ENCODE measurements at regions not wholly inside any gene's neighbourhood (a gene's known extent, or its start where the extent isn't known, plus 50 kb on each side); places are given as distances from the start of the nearest gene placed in this dataset.

DNA sequence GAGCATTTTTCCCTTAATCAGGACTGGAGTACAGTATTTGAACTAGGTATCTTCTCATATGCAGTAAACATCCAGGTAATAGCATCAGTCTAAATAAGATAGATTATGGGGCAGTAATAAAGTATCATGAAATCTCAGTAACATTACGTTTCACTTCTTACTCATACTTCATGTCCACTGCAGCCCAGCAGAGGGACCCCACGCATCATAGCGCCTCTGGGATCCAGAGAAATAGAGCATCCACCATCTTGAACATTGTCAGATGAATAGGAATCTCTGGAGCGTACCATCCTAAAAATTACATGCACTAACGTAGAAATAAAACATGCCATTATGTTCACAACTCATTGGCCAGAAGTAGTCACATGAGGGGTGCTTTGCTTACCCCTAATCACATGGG is 499.0 kb downstream of the CPS1 start:
- TF ChIP-seq CEBPB (IDR thresholded peaks at IDR 0.05; ENCODE audit: low read depth) (no peak), EZH2 (IDR thresholded peaks at IDR 0.05) (no peak), POLR2A (IDR thresholded peaks at IDR 0.05; ENCODE audit: borderline replicate concordance, extremely low read depth, insufficient read depth, insufficient read length) (no peak), CBX3 (IDR thresholded peaks at IDR 0.05; ENCODE audit: low read depth) (no peak), SP1 (IDR thresholded peaks at IDR 0.05; ENCODE audit: low read depth) (no peak), ZFX (IDR thresholded peaks at IDR 0.05) (no peak), POLR2AphosphoS5 (IDR thresholded peaks at IDR 0.05; ENCODE audit: low read depth, low read length) (no peak), RAD21 (IDR thresholded peaks at IDR 0.05; ENCODE audit: low read depth) (peak; percentile 38), JUND (IDR thresholded peaks at IDR 0.05) (no peak), SIN3A (IDR thresholded peaks at IDR 0.05; ENCODE audit: low read depth) (no peak), TCF7L2 (IDR thresholded peaks at IDR 0.05; ENCODE audit: borderline replicate concordance, extremely low read depth, insufficient read depth, insufficient read length) (no peak)
- TF ChIP-seq, protein P1, sequence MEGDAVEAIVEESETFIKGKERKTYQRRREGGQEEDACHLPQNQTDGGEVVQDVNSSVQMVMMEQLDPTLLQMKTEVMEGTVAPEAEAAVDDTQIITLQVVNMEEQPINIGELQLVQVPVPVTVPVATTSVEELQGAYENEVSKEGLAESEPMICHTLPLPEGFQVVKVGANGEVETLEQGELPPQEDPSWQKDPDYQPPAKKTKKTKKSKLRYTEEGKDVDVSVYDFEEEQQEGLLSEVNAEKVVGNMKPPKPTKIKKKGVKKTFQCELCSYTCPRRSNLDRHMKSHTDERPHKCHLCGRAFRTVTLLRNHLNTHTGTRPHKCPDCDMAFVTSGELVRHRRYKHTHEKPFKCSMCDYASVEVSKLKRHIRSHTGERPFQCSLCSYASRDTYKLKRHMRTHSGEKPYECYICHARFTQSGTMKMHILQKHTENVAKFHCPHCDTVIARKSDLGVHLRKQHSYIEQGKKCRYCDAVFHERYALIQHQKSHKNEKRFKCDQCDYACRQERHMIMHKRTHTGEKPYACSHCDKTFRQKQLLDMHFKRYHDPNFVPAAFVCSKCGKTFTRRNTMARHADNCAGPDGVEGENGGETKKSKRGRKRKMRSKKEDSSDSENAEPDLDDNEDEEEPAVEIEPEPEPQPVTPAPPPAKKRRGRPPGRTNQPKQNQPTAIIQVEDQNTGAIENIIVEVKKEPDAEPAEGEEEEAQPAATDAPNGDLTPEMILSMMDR (IDR thresholded peaks at IDR 0.05 in 2 of 3, conservative IDR thresholded peaks at IDR 0.05 in 1 of 3; ENCODE audit: borderline replicate concordance in 1 of 3, insufficient read depth in 1 of 3, low read depth in 2 of 3, low read length in 2 of 3), result peak; percentile 9 to 56 (median 38); a peak in 3 of 6 replicates
- TF ChIP-seq, protein P2, sequence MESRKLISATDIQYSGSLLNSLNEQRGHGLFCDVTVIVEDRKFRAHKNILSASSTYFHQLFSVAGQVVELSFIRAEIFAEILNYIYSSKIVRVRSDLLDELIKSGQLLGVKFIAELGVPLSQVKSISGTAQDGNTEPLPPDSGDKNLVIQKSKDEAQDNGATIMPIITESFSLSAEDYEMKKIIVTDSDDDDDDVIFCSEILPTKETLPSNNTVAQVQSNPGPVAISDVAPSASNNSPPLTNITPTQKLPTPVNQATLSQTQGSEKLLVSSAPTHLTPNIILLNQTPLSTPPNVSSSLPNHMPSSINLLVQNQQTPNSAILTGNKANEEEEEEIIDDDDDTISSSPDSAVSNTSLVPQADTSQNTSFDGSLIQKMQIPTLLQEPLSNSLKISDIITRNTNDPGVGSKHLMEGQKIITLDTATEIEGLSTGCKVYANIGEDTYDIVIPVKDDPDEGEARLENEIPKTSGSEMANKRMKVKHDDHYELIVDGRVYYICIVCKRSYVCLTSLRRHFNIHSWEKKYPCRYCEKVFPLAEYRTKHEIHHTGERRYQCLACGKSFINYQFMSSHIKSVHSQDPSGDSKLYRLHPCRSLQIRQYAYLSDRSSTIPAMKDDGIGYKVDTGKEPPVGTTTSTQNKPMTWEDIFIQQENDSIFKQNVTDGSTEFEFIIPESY (IDR thresholded peaks at IDR 0.05; ENCODE audit: extremely low read depth, insufficient replicate concordance, low read length), result no peak
- TF ChIP-seq, protein P3, sequence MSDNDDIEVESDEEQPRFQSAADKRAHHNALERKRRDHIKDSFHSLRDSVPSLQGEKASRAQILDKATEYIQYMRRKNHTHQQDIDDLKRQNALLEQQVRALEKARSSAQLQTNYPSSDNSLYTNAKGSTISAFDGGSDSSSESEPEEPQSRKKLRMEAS (IDR thresholded peaks at IDR 0.05), result no peak

All from HCT116 (cell line).